ENCODE measurements at regions not wholly inside any gene's neighbourhood (a gene's known extent, or its start where the extent isn't known, plus 50 kb on each side); places are given as distances from the start of the nearest gene placed in this dataset.
"Not testable (repeated sequence)": the region's sequence is repeated elsewhere in the genome, so short reads cannot be mapped to it uniquely, and the experiment has no call there.

DNA sequence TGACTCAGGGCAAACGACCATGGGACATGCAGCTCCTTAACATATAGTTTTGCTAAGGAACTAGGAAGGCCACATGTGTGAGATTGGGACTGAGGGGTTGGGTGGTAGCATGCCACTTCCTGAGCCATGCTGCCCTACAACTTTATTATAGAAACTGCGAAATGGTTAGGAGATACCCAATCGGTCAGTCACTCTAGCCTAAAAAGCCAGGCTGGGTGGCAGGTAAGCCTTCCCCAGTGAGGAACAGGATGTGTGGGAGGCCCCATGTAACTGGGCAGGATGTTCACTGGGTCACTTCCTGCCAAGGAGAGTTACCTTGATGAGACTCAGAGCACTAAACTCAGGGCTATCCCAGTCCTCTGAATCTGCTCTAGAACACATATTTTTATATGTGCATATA lies 123.5 kb downstream of the MAP3K7 start:
- Mint-ChIP-seq H3K27ac (peak overlapping the region; percentile 85 to 86), H3K27me3 (no peaks in the 10 kb centered on the region), H3K4me1 (ENCODE audit: low read depth in 2 of 2) (peaks cover 32 to 36% of the 10 kb centered on the region in 2 donors), H3K36me3 (ENCODE audit: insufficient read depth) (no peaks in the 10 kb centered on the region), H3K9me3 (no peaks in the 10 kb centered on the region), H3K4me3 (peak overlapping the region; percentile 54 to 73)
- DNase-seq = peak in 1 of 3 experiments; percentile 13
- ATAC-seq (replicated peaks) = peak; percentile 81

DNA sequence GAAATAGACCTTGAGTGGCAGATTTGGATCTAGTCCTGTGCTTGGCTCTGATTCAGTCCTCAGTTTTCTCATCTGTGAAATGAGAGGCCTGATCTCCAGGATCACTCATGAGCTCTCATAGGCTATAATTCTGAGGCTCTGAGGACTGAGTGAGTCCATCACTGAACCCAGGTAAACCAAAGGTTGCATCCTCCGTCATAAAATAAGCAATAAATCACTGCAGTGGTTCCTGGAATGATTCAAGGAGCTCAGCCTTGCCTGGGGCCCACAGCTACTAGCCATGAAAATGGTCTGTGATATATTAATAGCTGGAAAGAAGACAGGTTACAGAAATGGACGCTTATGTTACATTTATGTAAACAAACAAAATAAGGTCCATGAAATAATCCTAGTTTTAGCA lies 124.8 kb downstream of the MAP3K7 start:
- DNase-seq (no peak), ATAC-seq (replicated peaks) (no peak)
- H3K36me3 Mint-ChIP-seq (ENCODE audit: insufficient read depth) = peaks cover under 1% of the 10 kb centered on the region
- H3K4me3 Mint-ChIP-seq = no peak overlapping the region
- no peak overlapping the region for H3K27ac Mint-ChIP-seq
- no peaks in the 10 kb centered on the region for H3K27me3 Mint-ChIP-seq
- H3K9me3 Mint-ChIP-seq = no peaks in the 10 kb centered on the region
- H3K4me1 Mint-ChIP-seq (ENCODE audit: low read depth in 2 of 2) = peaks cover 36 to 43% of the 10 kb centered on the region in 2 donors

DNA sequence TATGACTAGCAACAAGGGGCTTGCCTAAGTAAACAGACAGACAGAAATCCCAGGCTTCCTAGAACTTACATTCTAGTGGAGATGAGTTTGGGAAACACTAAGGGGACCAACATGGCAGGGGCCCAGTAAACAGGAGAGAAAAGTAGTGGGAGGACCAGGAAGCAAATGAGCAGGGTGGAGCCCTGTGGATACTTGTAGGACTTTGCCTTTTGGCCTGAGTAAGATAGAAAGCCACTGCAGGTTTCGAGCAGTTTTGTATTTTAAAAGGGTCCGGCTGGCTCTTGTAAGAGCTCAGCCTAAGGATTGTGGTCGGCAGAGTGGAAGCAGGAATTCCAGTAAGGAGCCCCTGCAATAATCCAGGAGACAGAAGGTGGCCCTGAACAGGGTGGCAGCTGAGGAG lies 125.5 kb downstream of the MAP3K7 start:
- peaks cover 36 to 43% of the 10 kb centered on the region in 2 donors for H3K4me1 Mint-ChIP-seq (ENCODE audit: low read depth in 2 of 2)
- ATAC-seq (replicated peaks) = no peak
- H3K27ac Mint-ChIP-seq = no peak overlapping the region
- H3K36me3 Mint-ChIP-seq (ENCODE audit: insufficient read depth) = peaks cover 3% of the 10 kb centered on the region
- no peak for DNase-seq
- no peaks in the 10 kb centered on the region for H3K9me3 Mint-ChIP-seq
- H3K4me3 Mint-ChIP-seq = no peak overlapping the region
- H3K27me3 Mint-ChIP-seq = no peaks in the 10 kb centered on the region

DNA sequence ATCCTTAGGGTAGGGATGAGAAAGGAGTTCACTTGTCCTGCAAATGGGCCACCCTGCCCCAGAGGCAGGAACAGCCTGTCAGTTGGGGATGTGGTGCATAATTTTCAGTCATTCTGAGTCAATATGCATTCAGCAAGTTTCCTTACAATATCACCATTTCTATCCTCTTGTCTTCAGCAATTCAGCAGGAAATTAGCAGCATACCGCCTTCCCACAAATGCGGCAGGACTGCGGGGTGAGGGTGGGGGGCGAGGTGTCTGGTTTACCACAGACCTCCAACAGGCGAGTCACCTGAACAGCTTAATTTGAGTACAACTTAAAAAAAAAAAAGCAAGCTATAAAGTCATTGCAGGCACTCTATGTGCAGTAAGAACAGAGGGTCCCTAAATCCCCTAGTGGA lies 126.8 kb downstream of the MAP3K7 start:
- peak overlapping the region; percentile 21 to 84 for H3K27ac Mint-ChIP-seq
- no peaks in the 10 kb centered on the region for H3K9me3 Mint-ChIP-seq
- no peaks in the 10 kb centered on the region for H3K27me3 Mint-ChIP-seq
- peaks cover 3% of the 10 kb centered on the region for H3K36me3 Mint-ChIP-seq (ENCODE audit: insufficient read depth)
- DNase-seq (no peak), ATAC-seq (replicated peaks) (no peak)
- peaks cover 36 to 43% of the 10 kb centered on the region in 2 donors for H3K4me1 Mint-ChIP-seq (ENCODE audit: low read depth in 2 of 2)
- H3K4me3 Mint-ChIP-seq = peak overlapping the region; percentile 40 to 63

DNA sequence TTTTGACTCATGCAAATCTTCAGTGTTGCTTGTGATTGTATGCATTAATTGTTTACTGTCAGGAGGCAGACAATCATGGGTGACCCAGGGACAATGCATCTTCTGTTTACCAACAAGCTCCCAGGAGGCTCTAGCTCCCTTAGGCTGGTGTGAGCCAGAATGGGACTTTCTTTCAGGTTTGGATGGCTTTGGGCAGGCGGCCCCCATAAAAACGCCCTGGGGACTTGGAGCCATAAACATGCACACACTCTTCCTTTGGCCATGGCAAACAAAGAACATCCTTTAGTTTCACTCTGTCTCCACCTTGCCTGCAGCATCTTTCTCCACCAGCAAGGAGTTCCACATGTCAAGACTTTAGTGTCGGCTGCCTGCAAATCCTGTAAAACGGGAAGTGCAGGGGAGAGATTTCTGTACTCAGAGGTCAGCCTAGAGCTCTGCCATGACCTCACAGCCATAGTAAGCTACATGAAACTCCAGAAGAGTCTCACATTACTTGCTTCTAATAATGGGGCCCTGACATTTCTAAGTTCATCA lies 127.6 kb downstream of the MAP3K7 start:
- Mint-ChIP-seq H3K4me3 (peak overlapping the region; percentile 63 to 79), H3K27ac (peak overlapping the region; percentile 21 to 95)

DNA sequence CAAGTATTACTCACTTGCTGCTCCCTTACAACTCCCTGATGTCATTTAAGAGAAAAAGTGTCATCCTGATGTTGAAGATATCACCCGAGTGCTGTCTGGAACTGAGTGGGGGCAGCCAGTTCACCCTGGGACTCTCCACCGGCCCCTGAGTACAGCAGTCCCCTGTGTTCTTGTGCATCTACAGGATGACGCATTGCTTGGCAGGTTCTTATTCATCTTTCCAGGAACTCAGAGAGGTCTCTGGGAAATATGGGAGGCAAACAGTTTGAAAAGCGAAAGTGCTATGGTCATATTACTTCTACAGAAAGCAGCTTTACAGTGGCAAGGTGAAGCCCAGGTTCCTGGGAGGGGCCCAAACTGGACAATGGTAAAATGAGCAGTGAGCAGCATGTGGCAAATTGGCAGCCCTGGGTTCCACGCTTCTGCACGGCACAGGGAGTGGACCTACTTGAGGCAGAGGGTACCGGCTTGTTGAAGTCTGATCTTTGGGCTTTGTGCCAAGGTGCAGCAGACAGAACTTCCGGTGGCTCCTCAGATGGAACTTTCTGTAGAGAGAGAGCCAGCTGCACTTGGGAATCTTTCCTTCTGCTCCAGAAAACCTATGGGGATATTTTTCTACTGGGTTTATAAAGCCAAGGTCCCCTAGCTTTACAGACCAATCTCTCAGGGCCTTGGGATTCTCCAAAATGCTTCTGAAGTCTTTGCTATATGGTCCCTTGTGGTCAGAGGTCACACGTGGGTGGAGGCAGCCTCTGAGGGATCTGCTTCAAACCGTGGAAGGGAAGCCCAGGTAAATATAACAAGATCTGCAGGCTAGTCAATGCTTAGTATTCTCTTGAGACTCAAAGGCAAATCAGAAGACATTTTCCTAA lies 128.3 kb downstream of the MAP3K7 start:
- ATAC-seq (replicated peaks) = peak; percentile 72
- H3K27ac Mint-ChIP-seq = peak overlapping the region; percentile 36 to 95
- no peaks in the 10 kb centered on the region for H3K27me3 Mint-ChIP-seq
- peaks cover 3% of the 10 kb centered on the region for H3K36me3 Mint-ChIP-seq (ENCODE audit: insufficient read depth)
- peak overlapping the region; percentile 63 to 79 for H3K4me3 Mint-ChIP-seq
- peak in 2 of 3 experiments; percentile 29 to 49 for DNase-seq
- no peaks in the 10 kb centered on the region for H3K9me3 Mint-ChIP-seq
- H3K4me1 Mint-ChIP-seq (ENCODE audit: low read depth in 2 of 2) = peaks cover 31 to 39% of the 10 kb centered on the region in 2 donors

More for the DNA sequence above, 127.6 kb downstream of the MAP3K7 start:
- no peak for ATAC-seq (replicated peaks)
- Mint-ChIP-seq H3K27me3 (no peaks in the 10 kb centered on the region), H3K4me1 (ENCODE audit: low read depth in 2 of 2) (peaks cover 34 to 43% of the 10 kb centered on the region in 2 donors), H3K36me3 (ENCODE audit: insufficient read depth) (peaks cover 3% of the 10 kb centered on the region), H3K9me3 (no peaks in the 10 kb centered on the region)
- no peak for DNase-seq

DNA sequence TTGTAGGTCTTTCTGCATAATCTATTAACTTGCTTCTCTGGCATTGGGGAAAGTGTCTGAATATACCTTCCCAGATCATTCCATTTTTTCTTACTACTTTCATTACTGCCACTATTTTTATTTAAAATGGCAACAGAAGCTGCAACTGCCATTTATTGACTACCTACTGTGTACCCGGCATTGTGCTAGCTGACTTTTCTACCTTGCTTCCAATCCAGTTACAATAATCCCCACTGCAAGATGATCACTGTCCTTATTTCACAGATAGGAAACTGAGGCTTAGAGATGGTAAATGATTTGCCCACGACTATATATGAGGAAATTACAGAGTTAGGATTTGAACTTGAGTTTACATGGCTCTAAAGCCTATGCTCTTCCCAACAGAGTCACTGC lies 129.0 kb downstream of the MAP3K7 start:
- H3K27ac Mint-ChIP-seq = peak overlapping the region; percentile 36 to 95
- H3K4me1 Mint-ChIP-seq (ENCODE audit: low read depth in 2 of 2) = peaks cover 25 to 34% of the 10 kb centered on the region in 2 donors
- DNase-seq (no peak), ATAC-seq (replicated peaks) (no peak)
- H3K4me3 Mint-ChIP-seq = peak overlapping the region; percentile 63 to 79
- H3K27me3 Mint-ChIP-seq = no peaks in the 10 kb centered on the region
- no peaks in the 10 kb centered on the region for H3K9me3 Mint-ChIP-seq
- H3K36me3 Mint-ChIP-seq (ENCODE audit: insufficient read depth) = peaks cover 3% of the 10 kb centered on the region

DNA sequence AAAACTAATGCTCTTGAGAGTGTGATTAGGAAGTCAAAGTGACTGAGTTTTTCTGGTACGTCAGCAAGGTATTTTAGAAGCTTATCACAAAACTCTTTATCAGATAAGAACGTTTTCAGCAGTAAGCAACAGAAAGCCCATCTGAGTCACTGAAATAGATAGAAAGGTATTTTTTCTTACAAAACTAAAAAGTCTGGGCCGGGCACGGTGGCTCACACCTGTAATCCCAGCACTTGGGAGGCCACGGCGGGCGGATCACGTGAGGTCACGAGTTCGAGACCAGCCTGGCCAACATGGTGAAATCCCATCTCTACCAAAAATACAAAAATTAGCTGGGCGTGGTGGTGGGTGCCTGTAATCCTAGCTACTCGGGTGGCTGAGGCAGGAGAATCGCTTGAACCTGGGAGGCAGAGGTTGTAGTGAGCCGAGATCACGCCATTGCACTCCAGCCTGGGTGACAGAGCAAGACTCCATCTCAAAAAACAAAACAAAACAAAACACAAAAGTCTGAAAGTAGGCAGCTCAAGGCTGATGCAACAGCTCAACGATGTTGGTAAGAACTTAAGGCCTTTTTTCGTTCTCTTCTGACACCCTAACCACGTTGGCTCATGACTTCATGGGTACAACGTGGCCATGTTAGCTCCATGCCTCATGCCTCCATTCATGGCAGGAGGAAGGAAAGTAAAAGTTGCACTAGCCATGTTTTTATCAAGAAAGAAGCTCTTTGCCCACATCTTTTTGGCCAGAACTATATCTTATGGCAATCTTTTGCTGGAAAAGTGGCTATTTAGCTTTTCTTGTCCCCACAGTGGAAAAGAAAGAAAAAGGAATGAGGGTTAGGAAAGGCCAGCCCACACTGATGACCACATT lies 129.6 kb downstream of the MAP3K7 start:
- not testable (repeated sequence) for ATAC-seq (replicated peaks); H3K9me3 Mint-ChIP-seq; DNase-seq; H3K4me3 Mint-ChIP-seq; H3K36me3 Mint-ChIP-seq (ENCODE audit: insufficient read depth); H3K27me3 Mint-ChIP-seq
- Mint-ChIP-seq H3K4me1 (ENCODE audit: low read depth in 2 of 2) (peaks cover 25 to 34% of the 10 kb centered on the region in 2 donors), H3K27ac (peak overlapping the region in 1 of 2 donors; percentile 23)

DNA sequence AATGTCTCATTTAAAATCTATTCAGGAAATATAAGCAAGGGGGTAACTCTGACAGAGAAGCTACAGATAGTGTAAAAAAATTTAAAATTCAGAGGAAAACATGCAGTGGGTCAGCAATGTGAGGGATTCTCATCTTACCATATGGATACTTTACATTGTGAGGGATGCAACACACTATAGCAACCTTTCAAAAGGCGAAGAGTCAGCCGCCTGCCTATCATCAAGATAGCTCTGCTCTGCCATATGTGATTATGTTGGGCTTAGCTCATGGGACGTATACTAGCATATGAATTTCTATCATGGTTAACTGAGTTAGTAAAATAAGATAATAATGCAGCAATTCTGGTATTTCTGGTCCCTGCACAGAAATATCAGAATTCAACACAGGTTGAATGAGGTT lies 130.9 kb downstream of the MAP3K7 start:
- no peak for ATAC-seq (replicated peaks)
- Mint-ChIP-seq H3K27me3 (no peaks in the 10 kb centered on the region), H3K36me3 (ENCODE audit: insufficient read depth) (peaks cover 3% of the 10 kb centered on the region), H3K27ac (no peak overlapping the region), H3K9me3 (no peaks in the 10 kb centered on the region), H3K4me1 (ENCODE audit: low read depth in 2 of 2) (peaks cover 25 to 31% of the 10 kb centered on the region in 2 donors), H3K4me3 (no peak overlapping the region)
- no peak for DNase-seq

DNA sequence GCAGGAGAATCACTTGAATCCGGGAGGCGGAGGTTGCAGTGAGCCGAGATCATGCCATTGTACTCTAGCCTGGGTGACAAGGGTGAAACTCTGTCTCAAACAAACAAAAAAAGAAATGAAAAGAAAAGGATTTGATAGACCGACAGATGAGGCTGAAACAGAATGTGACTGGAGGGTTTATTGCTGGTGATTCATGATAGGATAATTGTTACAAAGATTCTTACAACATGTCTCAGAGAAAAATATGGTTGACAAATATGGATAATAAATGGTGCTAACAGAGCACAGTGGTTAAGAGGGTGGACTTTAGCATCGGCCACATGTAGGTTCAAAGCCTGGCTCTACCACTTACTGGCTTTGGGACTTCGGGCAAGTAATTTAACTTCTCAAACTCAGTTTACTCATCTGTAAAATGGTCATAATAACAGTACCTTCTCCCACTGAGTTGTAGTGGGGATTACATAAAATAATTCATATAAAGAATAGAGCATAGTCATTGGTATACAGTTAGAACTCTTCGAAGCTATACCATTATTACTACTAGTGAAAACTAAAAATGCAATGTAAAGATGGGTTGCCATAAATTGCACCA lies 131.9 kb downstream of the MAP3K7 start:
- Mint-ChIP-seq H3K27me3 (no peaks in the 10 kb centered on the region), H3K36me3 (ENCODE audit: insufficient read depth) (peaks cover 3% of the 10 kb centered on the region), H3K27ac (no peak overlapping the region), H3K9me3 (no peaks in the 10 kb centered on the region), H3K4me1 (ENCODE audit: low read depth in 2 of 2) (peaks cover 16 to 22% of the 10 kb centered on the region in 2 donors), H3K4me3 (no peak overlapping the region)
- ATAC-seq (replicated peaks) = no peak
- no peak for DNase-seq

DNA sequence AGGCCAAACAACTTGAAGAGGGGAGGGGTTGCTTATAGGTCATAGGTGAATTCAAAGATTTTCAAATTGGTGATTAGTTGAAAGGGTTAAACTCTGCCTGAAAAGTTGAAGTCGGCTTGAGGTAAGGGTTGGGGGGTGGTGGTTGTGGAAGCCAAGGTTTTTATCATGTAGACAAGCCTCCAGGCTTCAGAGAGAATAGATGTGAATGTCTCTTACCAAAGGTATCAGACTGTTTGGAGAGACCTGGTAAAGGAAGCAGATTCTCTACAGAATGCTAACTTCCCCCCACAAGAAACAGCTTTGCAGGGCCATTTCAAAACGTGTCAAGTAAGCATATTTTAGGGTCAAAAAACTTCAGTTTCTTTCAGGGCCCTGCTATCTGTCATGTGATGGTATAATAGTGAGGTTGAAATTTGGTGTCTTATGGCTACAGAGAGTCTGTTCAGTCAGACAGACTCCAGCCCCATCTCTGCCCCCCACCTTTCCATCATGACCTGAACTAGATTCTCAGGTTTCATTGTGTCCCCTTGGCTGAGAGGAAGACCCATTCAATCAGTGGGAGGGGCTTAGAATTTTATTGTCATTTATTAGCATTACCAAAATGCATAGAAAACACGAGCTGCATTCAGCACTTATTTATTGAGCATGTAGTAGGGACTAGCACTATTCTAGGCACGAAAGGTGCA lies 136.5 kb downstream of the MAP3K7 start:
- peak overlapping the region in 1 of 2 donors; percentile 59 for H3K27ac Mint-ChIP-seq
- ATAC-seq (replicated peaks) (no peak), DNase-seq (no peak)
- H3K4me1 Mint-ChIP-seq (ENCODE audit: low read depth in 2 of 2) = no peaks in the 10 kb centered on the region
- no peaks in the 10 kb centered on the region for H3K9me3 Mint-ChIP-seq
- H3K36me3 Mint-ChIP-seq (ENCODE audit: insufficient read depth) = no peaks in the 10 kb centered on the region
- H3K27me3 Mint-ChIP-seq = no peaks in the 10 kb centered on the region
- no peak overlapping the region for H3K4me3 Mint-ChIP-seq

DNA sequence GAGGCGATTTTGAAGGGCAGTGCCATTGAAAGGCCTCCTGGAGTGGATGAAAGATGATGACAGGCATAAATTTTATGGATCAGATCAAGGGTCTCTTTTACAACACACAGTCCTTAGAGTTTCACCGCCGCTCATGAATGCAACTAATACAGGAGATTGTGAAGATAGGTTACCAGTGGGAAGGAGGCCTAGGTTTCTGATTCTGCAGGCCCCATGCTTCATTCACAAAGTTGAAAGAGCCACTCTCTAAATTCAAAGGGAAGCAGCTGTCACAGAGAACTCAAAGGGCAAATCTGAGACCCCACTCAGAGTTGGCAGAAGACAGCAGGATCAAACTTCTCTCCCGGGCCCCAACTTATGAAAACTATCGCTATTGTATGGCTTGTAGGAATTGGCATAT lies 137.6 kb downstream of the MAP3K7 start:
- DNase-seq (no peak), ATAC-seq (replicated peaks) (no peak)
- Mint-ChIP-seq H3K4me3 (no peak overlapping the region), H3K4me1 (ENCODE audit: low read depth in 2 of 2) (no peaks in the 10 kb centered on the region), H3K27me3 (no peaks in the 10 kb centered on the region), H3K36me3 (ENCODE audit: insufficient read depth) (no peaks in the 10 kb centered on the region), H3K27ac (no peak overlapping the region), H3K9me3 (no peaks in the 10 kb centered on the region)

DNA sequence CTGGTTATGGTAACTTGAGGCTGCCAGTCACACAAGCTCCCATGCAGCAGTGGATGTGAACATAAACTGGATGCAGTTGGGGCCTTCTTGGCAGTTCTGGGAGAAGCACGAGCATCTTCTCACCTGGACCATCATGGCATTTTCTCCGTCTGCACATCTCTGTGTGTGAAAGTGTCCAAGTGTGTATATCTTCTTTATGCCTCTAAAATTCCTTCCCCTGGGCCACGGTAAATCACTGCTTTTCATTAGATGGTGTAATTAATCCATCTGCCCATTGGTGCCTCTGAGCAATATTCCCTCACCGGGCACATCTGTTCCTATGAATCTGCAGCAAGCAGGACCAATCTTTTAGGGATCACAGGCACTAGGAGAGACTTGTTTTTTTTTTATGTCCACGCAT lies 138.0 kb downstream of the MAP3K7 start:
- H3K27me3 Mint-ChIP-seq = no peaks in the 10 kb centered on the region
- H3K4me1 Mint-ChIP-seq (ENCODE audit: low read depth in 2 of 2) = no peaks in the 10 kb centered on the region
- ATAC-seq (replicated peaks) (no peak), DNase-seq (no peak)
- H3K4me3 Mint-ChIP-seq = no peak overlapping the region
- H3K27ac Mint-ChIP-seq = no peak overlapping the region
- H3K9me3 Mint-ChIP-seq = no peaks in the 10 kb centered on the region
- no peaks in the 10 kb centered on the region for H3K36me3 Mint-ChIP-seq (ENCODE audit: insufficient read depth)
